ENCODE measurements at regions not wholly inside any gene's neighbourhood (a gene's known extent, or its start where the extent isn't known, plus 50 kb on each side); places are given as distances from the start of the nearest gene placed in this dataset.

DNA sequence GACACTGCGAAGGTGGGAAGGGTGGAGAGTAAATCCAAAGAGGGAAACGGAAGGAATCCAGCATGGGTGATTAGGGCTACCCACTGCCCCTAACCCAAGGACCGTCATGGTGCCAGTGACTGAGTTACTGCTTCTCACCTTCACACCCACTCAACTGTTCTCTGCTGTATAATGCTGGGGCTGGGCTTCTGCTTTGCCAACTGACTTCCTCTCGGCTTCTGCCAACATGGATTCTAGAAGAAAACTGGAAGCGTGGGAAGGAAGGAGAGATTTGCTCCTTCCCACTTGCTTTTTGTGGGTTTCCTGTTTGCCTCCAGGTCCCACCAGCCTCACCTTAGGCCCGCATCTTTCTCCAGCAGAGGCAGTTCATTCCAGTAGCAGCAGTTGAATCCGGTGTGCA lies 153.5 kb upstream of the RAI14 start:
- no peaks in the 10 kb centered on the region for H3K36me3 ChIP-seq
- no peaks in the 10 kb centered on the region for H3K27me3 ChIP-seq
- intact Hi-C loops (cut with DNase I) = no loop called here
- DNase-seq = no peak
- TF ChIP-seq, protein P1, sequence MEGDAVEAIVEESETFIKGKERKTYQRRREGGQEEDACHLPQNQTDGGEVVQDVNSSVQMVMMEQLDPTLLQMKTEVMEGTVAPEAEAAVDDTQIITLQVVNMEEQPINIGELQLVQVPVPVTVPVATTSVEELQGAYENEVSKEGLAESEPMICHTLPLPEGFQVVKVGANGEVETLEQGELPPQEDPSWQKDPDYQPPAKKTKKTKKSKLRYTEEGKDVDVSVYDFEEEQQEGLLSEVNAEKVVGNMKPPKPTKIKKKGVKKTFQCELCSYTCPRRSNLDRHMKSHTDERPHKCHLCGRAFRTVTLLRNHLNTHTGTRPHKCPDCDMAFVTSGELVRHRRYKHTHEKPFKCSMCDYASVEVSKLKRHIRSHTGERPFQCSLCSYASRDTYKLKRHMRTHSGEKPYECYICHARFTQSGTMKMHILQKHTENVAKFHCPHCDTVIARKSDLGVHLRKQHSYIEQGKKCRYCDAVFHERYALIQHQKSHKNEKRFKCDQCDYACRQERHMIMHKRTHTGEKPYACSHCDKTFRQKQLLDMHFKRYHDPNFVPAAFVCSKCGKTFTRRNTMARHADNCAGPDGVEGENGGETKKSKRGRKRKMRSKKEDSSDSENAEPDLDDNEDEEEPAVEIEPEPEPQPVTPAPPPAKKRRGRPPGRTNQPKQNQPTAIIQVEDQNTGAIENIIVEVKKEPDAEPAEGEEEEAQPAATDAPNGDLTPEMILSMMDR (IDR thresholded peaks at IDR 0.05) = no peak
- H3K4me1 ChIP-seq = peaks cover 0 to 9% (median 0%) of the 10 kb centered on the region in 3 donors
- no peak for FAIRE-seq
- peak overlapping the region in 1 of 4 donors; percentile 22 for H3K27ac ChIP-seq
- WGBS, 2 donors = 83 to 89% methylated on average over 7 of the region's 7 CpGs
- H3K4me3 ChIP-seq = no peak overlapping the region
- ATAC-seq = no peak
- H3K9me3 ChIP-seq = no peaks in the 10 kb centered on the region

- FAIRE-seq = no peak
- peak overlapping the region in 3 of 4 donors; percentile 6 to 30 (median 28) for H3K27ac ChIP-seq
- 51 to 54% methylated on average over 7 of the region's 7 CpGs for WGBS, 2 donors
- no peaks in the 10 kb centered on the region for H3K9me3 ChIP-seq
- intact Hi-C loops (cut with DNase I) = no loop called here
- no peaks in the 10 kb centered on the region for H3K27me3 ChIP-seq
- H3K36me3 ChIP-seq = no peaks in the 10 kb centered on the region
- DNase-seq = no peak
- TF ChIP-seq, protein P1 (IDR thresholded peaks at IDR 0.05) = no peak
- H3K4me1 ChIP-seq = peaks cover 0 to 5% (median 0%) of the 10 kb centered on the region in 3 donors
- ATAC-seq = peak in 3 of 4 donors; percentile 51 to 68 (median 66)
- H3K4me3 ChIP-seq = no peak overlapping the region
Measured at GRCh38 chr5:34503379-34504253, 152.5 kb upstream of the RAI14 start.

DNA sequence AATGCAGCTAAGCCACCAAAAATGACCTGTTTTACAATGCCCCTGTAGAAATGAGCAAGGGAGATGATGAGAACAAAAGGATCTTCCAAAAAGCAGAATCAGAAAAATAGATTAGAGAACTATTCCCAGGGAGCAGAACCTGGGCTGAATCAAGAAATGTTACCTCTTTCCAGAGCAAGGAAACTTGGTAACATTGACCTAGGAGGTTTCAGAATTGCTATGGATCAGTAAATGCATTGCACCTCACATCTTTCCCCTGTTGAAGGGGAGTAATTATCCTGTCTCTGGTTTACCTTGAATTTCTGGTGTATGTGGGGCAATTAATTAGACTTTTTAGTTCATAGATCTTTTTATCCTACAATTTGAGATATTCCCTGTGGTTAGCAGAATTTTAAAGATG lies 151.2 kb upstream of the RAI14 start:
- no peak for FAIRE-seq
- Histone ChIP-seq H3K4me3 (no peak overlapping the region), H3K36me3 (no peaks in the 10 kb centered on the region), H3K9me3 (no peaks in the 10 kb centered on the region), H3K27me3 (no peaks in the 10 kb centered on the region), H3K27ac (no peak overlapping the region), H3K4me1 (peaks cover 0 to 5% (median 3%) of the 10 kb centered on the region in 3 donors)
- DNase-seq = no peak
- no peak for ATAC-seq
- TF ChIP-seq, protein P1 (IDR thresholded peaks at IDR 0.05) = no peak
- intact Hi-C loops (cut with DNase I) = no loop called here

GRCh38 chr5:34505731-34506130 lies 150.4 kb upstream of the RAI14 start:
- DNase-seq (no peak), ATAC-seq (no peak), FAIRE-seq (no peak)
- H3K36me3 ChIP-seq = no peaks in the 10 kb centered on the region
- intact Hi-C loops (cut with DNase I) = no loop called here
- no peak overlapping the region for H3K4me3 ChIP-seq
- 66 to 67% methylated on average over 2 of the region's 2 CpGs for WGBS, 2 donors
- H3K27me3 ChIP-seq = no peaks in the 10 kb centered on the region
- no peaks in the 10 kb centered on the region for H3K9me3 ChIP-seq
- TF ChIP-seq, protein P1 (IDR thresholded peaks at IDR 0.05) = no peak
- H3K4me1 ChIP-seq = peaks cover under 1 to 9% (median 9%) of the 10 kb centered on the region in 3 donors
- no peak overlapping the region for H3K27ac ChIP-seq

GRCh38 chr5:34507933-34508332 lies 148.2 kb upstream of the RAI14 start:
- intact Hi-C loops (cut with DNase I) = no loop called here
- Histone ChIP-seq H3K4me1 (peaks cover 8 to 26% (median 18%) of the 10 kb centered on the region in 3 donors), H3K4me3 (no peak overlapping the region), H3K36me3 (no peaks in the 10 kb centered on the region), H3K27me3 (no peaks in the 10 kb centered on the region), H3K9me3 (no peaks in the 10 kb centered on the region), H3K27ac (no peak overlapping the region)
- no peak for ATAC-seq
- FAIRE-seq = no peak
- 85 to 92% methylated on average over 2 of the region's 2 CpGs for WGBS, 2 donors
- TF ChIP-seq, protein P1 (IDR thresholded peaks at IDR 0.05) = no peak
- no peak for DNase-seq
